Endothelial cell of umbilical vein (primary cell): ENCODE measurements at regions not wholly inside any gene's neighbourhood (a gene's known extent, or its start where the extent isn't known, plus 50 kb on each side); places are given as distances from the start of the nearest gene placed in this dataset.

ENCODE experiments used
- CTCF ChIP-seq, 2 donors: IDR thresholded peaks; 1 replicate in 1 of 2; 2 replicates in 1 of 2; pipeline ENCODE4 v1.5.1; 2011; ENCODE audit warnings: low read length in 2 of 2, mild to moderate bottlenecking in 2 of 2, moderate library complexity in 2 of 2, control low read depth in 1 of 2, inconsistent platforms in 1 of 2, low read depth in 1 of 2; ENCODE audit not compliant: insufficient read depth in 1 of 2; ENCODE audit errors: extremely low read depth in 1 of 2
- EZH2 ChIP-seq: IDR thresholded peaks from 2 replicates; pipeline ENCODE4 v1.6.1; 2012; ENCODE audit warnings: borderline replicate concordance, low read depth, mild to moderate bottlenecking, moderate library complexity, low read length, inconsistent platforms; ENCODE audit not compliant: severe bottlenecking
- GATA2 ChIP-seq: IDR thresholded peaks from 2 replicates; pipeline ENCODE4 v1.7.0; 2011; ENCODE audit warnings: low read depth, mild to moderate bottlenecking, moderate library complexity, mixed read lengths, low read length; ENCODE audit not compliant: insufficient read length, insufficient read depth
- JUN ChIP-seq: IDR thresholded peaks from 2 replicates; pipeline ENCODE4 v1.6.1; 2011; ENCODE audit warnings: borderline replicate concordance, low read depth; ENCODE audit not compliant: insufficient read length, insufficient read depth
- POLR2A ChIP-seq: IDR thresholded peaks from 2 replicates; pipeline ENCODE4 v1.6.1; 2012; ENCODE audit warnings: low read depth, mild to moderate bottlenecking, control low read depth, low read length
- POLR2AphosphoS5 ChIP-seq: IDR thresholded peaks from 2 replicates; pipeline ENCODE4 v1.6.1; 2012; ENCODE audit warnings: low read depth, mild to moderate bottlenecking, control low read depth, low read length, moderate library complexity; ENCODE audit not compliant: insufficient read depth

- TF ChIP-seq POLR2A (no peak), CTCF (IDR thresholded peaks at IDR 0.05; ENCODE audit: extremely low read depth in 1 of 2, insufficient read depth in 1 of 2, low read depth in 1 of 2, low read length in 2 of 2) (no peak), EZH2 (no peak), POLR2AphosphoS5 (no peak), JUN (no peak), GATA2 (no peak)
Observed at GRCh38 chr1:98179151-98179773, 258.4 kb upstream of the DPYD start.
